ENCODE measurements at regions not wholly inside any gene's neighbourhood (a gene's known extent, or its start where the extent isn't known, plus 50 kb on each side); places are given as distances from the start of the nearest gene placed in this dataset.

GRCh38 chr4:137641544-137641943 is 109.2 kb upstream of the PCDH18 start:
- Histone ChIP-seq H3K9ac (no peak overlapping the region), H3K27me3 (replicated peaks; ENCODE audit: insufficient read depth) (no peaks in the 10 kb centered on the region), H4K20me1 (ENCODE audit: insufficient read depth) (no peaks in the 10 kb centered on the region), H3K4me2 (ENCODE audit: unreplicated experiment) (no peak overlapping the region), H3K36me3 (ENCODE audit: low read depth) (no peaks in the 10 kb centered on the region), H3K4me3 (no peak overlapping the region), H3K9me3 (ENCODE audit: low read depth) (no peaks in the 10 kb centered on the region), H3K79me2 (ENCODE audit: insufficient read depth) (no peaks in the 10 kb centered on the region), H3K27ac (0 out of 2 replicates have a peak overlapping the region, but pooled peaks have one; percentile 3), H3F3A (ENCODE audit: insufficient read depth) (peaks cover 16% of the 10 kb centered on the region), H2AFZ (no peak overlapping the region), H3K4me1 (ENCODE audit: insufficient read depth) (peaks cover 12% of the 10 kb centered on the region), H3K9me2 (ENCODE audit: insufficient read depth) (peaks cover 2% of the 10 kb centered on the region; the same call in 1 of the 2 replicates)
- TF ChIP-seq EZH2phosphoT487 (IDR thresholded peaks at IDR 0.05; ENCODE audit: insufficient read depth, low read depth): no peak
- TF ChIP-seq EZH2 (IDR thresholded peaks at IDR 0.05; ENCODE audit: insufficient read depth, poor library complexity, severe bottlenecking): no peak
- WGBS, 2 experiments (ENCODE audit: low coverage in 1 of 2, low lambda C conversion rate in 2 of 2, missing lambda C conversion rate in 2 of 2): 58 to 60% methylated on average over 3 of the region's 3 CpGs
- in situ Hi-C loops (cut with MboI): no loop called here
- peak; percentile 62 for DNase-seq

DNA sequence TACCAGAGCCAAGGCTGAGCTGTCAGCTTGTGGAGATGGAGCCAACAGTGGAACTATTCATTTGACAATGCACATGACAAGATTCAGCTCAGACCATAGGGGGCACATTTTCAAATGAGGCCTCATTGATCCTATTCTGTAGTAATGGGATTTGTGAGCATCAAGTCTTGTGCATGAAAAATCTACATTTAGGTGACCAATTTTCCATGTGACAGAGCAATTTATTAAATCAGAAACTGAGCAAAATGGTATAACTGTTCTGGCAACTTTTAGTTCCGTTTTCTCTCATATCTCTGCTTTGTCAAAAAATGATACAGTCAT is 108.5 kb upstream of the PCDH18 start:
- Histone ChIP-seq H3K9me2 (ENCODE audit: insufficient read depth) (peaks cover 2% of the 10 kb centered on the region; the same call in 1 of the 2 replicates), H3K27me3 (replicated peaks; ENCODE audit: insufficient read depth) (no peaks in the 10 kb centered on the region), H2AFZ (no peak overlapping the region), H3K79me2 (ENCODE audit: insufficient read depth) (no peaks in the 10 kb centered on the region), H3K4me3 (no peak overlapping the region), H3K27ac (no peak overlapping the region), H3K4me1 (ENCODE audit: insufficient read depth) (peaks cover 12% of the 10 kb centered on the region), H3K4me2 (ENCODE audit: unreplicated experiment) (no peak overlapping the region), H3K9me3 (ENCODE audit: low read depth) (no peaks in the 10 kb centered on the region), H3K9ac (no peak overlapping the region), H3K36me3 (ENCODE audit: low read depth) (no peaks in the 10 kb centered on the region), H4K20me1 (ENCODE audit: insufficient read depth) (no peaks in the 10 kb centered on the region), H3F3A (ENCODE audit: insufficient read depth) (peaks cover 16% of the 10 kb centered on the region)
- DNase-seq: no peak
- WGBS, 2 experiments (ENCODE audit: low coverage in 1 of 2, low lambda C conversion rate in 2 of 2, missing lambda C conversion rate in 2 of 2): 94 to 96% methylated on average over 1 of the region's 1 CpG
- in situ Hi-C loops (cut with MboI): no loop called here
- TF ChIP-seq EZH2 (IDR thresholded peaks at IDR 0.05; ENCODE audit: insufficient read depth, poor library complexity, severe bottlenecking) (no peak), EZH2phosphoT487 (IDR thresholded peaks at IDR 0.05; ENCODE audit: insufficient read depth, low read depth) (no peak)

- Histone ChIP-seq H3K9me2 (ENCODE audit: insufficient read depth) (peaks cover 2% of the 10 kb centered on the region; the same call in 1 of the 2 replicates), H3K9me3 (ENCODE audit: low read depth) (no peaks in the 10 kb centered on the region), H3K4me2 (ENCODE audit: unreplicated experiment) (no peak overlapping the region), H3K36me3 (ENCODE audit: low read depth) (no peaks in the 10 kb centered on the region), H3K79me2 (ENCODE audit: insufficient read depth) (no peaks in the 10 kb centered on the region), H3F3A (ENCODE audit: insufficient read depth) (peaks cover 18% of the 10 kb centered on the region), H3K27ac (no peak overlapping the region), H3K27me3 (replicated peaks; ENCODE audit: insufficient read depth) (no peaks in the 10 kb centered on the region), H3K9ac (no peak overlapping the region), H3K4me3 (no peak overlapping the region), H4K20me1 (ENCODE audit: insufficient read depth) (no peaks in the 10 kb centered on the region), H3K4me1 (ENCODE audit: insufficient read depth) (peaks cover 16% of the 10 kb centered on the region), H2AFZ (no peak overlapping the region)
- in situ Hi-C loops (cut with MboI): no loop called here
- no peak for TF ChIP-seq EZH2phosphoT487 (IDR thresholded peaks at IDR 0.05; ENCODE audit: insufficient read depth, low read depth)
- TF ChIP-seq EZH2 (IDR thresholded peaks at IDR 0.05; ENCODE audit: insufficient read depth, poor library complexity, severe bottlenecking): no peak
- 69 to 71% methylated on average over 4 of the region's 4 CpGs for WGBS, 2 experiments (ENCODE audit: low coverage in 1 of 2, low lambda C conversion rate in 2 of 2, missing lambda C conversion rate in 2 of 2)
- no peak for DNase-seq
Observed at GRCh38 chr4:137640156-137640837, 108.0 kb upstream of the PCDH18 start.

GRCh38 chr4:137638934-137639333 is 106.6 kb upstream of the PCDH18 start:
- Histone ChIP-seq H3K27ac (no peak overlapping the region), H3K9ac (no peak overlapping the region), H3K36me3 (ENCODE audit: low read depth) (no peaks in the 10 kb centered on the region), H3K4me2 (ENCODE audit: unreplicated experiment) (no peak overlapping the region), H3K4me3 (no peak overlapping the region), H3F3A (ENCODE audit: insufficient read depth) (peaks cover 11% of the 10 kb centered on the region; the same call in 1 of the 2 replicates), H4K20me1 (ENCODE audit: insufficient read depth) (no peaks in the 10 kb centered on the region), H3K79me2 (ENCODE audit: insufficient read depth) (no peaks in the 10 kb centered on the region), H3K27me3 (replicated peaks; ENCODE audit: insufficient read depth) (no peaks in the 10 kb centered on the region), H3K4me1 (ENCODE audit: insufficient read depth) (peaks cover 11% of the 10 kb centered on the region), H2AFZ (no peak overlapping the region), H3K9me3 (ENCODE audit: low read depth) (no peaks in the 10 kb centered on the region), H3K9me2 (ENCODE audit: insufficient read depth) (no peaks in the 10 kb centered on the region; the same call in 1 of the 2 replicates)
- 96 to 100% methylated on average over 2 of the region's 2 CpGs for WGBS, 2 experiments (ENCODE audit: low coverage in 1 of 2, low lambda C conversion rate in 2 of 2, missing lambda C conversion rate in 2 of 2)
- DNase-seq: no peak
- no peak for TF ChIP-seq EZH2 (IDR thresholded peaks at IDR 0.05; ENCODE audit: insufficient read depth, poor library complexity, severe bottlenecking)
- no peak for TF ChIP-seq EZH2phosphoT487 (IDR thresholded peaks at IDR 0.05; ENCODE audit: insufficient read depth, low read depth)
- in situ Hi-C loops (cut with MboI): no loop called here

All from GM23248 (cell line).